Keratinocyte (primary cell): ENCODE measurements at regions not wholly inside any gene's neighbourhood (a gene's known extent, or its start where the extent isn't known, plus 50 kb on each side); places are given as distances from the start of the nearest gene placed in this dataset.

Experiments
- EZH2 ChIP-seq: IDR thresholded peaks from one replicate; pipeline ENCODE4 v1.6.1; 2012; ENCODE audit warnings: inconsistent platforms, mild to moderate bottlenecking, low read length, moderate library complexity
- TF ChIP-seq, protein P1 (sequence below), 3 experiments: IDR thresholded peaks in 1 of 3; conservative IDR thresholded peaks in 1 of 3; optimal IDR thresholded peaks in 1 of 3; 2 replicates in 2 of 3; 3 replicates in 1 of 3; pipeline versions ENCODE3 to v1.5.1; 2011; ENCODE audit warnings: low read length in 3 of 3, mild to moderate bottlenecking in 3 of 3, moderate library complexity in 2 of 3, control low read depth in 1 of 3, inconsistent platforms in 1 of 3; ENCODE audit not compliant: insufficient read depth in 2 of 3; ENCODE audit errors: extremely low read depth in 1 of 3

DNA sequence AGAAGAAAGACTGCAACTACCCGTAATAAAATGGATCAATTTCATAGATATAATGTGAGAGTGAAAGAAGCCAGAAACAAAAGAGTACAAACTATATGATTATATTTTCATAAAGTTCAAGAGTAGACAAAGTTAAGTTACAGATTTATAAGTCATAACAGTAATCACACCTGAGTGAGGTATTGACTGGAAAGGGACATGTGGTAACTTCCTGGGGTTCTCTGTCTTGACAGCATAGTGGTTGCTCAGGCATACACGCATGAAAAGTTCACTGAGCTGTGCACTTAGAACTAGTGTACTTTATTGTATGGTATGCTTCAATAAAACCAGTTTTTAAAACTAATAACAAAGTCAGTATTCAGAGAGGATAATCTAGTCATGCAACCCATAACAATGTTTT lies 653.6 kb downstream of the EPM2A start:
- TF ChIP-seq, protein P1, sequence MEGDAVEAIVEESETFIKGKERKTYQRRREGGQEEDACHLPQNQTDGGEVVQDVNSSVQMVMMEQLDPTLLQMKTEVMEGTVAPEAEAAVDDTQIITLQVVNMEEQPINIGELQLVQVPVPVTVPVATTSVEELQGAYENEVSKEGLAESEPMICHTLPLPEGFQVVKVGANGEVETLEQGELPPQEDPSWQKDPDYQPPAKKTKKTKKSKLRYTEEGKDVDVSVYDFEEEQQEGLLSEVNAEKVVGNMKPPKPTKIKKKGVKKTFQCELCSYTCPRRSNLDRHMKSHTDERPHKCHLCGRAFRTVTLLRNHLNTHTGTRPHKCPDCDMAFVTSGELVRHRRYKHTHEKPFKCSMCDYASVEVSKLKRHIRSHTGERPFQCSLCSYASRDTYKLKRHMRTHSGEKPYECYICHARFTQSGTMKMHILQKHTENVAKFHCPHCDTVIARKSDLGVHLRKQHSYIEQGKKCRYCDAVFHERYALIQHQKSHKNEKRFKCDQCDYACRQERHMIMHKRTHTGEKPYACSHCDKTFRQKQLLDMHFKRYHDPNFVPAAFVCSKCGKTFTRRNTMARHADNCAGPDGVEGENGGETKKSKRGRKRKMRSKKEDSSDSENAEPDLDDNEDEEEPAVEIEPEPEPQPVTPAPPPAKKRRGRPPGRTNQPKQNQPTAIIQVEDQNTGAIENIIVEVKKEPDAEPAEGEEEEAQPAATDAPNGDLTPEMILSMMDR (optimal IDR thresholded peaks at IDR 0.05 in 1 of 3, IDR thresholded peaks at IDR 0.05 in 1 of 3, conservative IDR thresholded peaks at IDR 0.05 in 1 of 3; ENCODE audit: extremely low read depth in 1 of 3, insufficient read depth in 2 of 3, low read length in 3 of 3) = no peak
- no peak for TF ChIP-seq EZH2
